ENCODE measurements at regions not wholly inside any gene's neighbourhood (a gene's known extent, or its start where the extent isn't known, plus 50 kb on each side); places are given as distances from the start of the nearest gene placed in this dataset.

- DNase-seq (ENCODE audit: low read depth in 2 of 2): no peak
These were observed 707.8 kb upstream of the LMCD1 start for GRCh38 chr3:7793786-7794185.

GRCh38 chr3:7798276-7798675 lies 703.3 kb upstream of the LMCD1 start:
- no peak for DNase-seq (ENCODE audit: low read depth in 2 of 2)

GRCh38 chr3:7800006-7800780 lies 701.4 kb upstream of the LMCD1 start:
- no peak for DNase-seq (ENCODE audit: low read depth in 2 of 2)

GRCh38 chr3:7812490-7812889 lies 689.1 kb upstream of the LMCD1 start:
- DNase-seq (ENCODE audit: low read depth in 2 of 2): no peak

- no peak for DNase-seq (ENCODE audit: low read depth in 2 of 2)
These were observed 688.3 kb upstream of the LMCD1 start for GRCh38 chr3:7813365-7813764.

- DNase-seq (ENCODE audit: low read depth in 2 of 2): no peak
These were observed 684.4 kb upstream of the LMCD1 start for GRCh38 chr3:7817239-7817638.

- no peak for DNase-seq (ENCODE audit: low read depth in 2 of 2)
These were observed 680.7 kb upstream of the LMCD1 start for GRCh38 chr3:7820969-7821368.

- DNase-seq (ENCODE audit: low read depth in 2 of 2): no peak
These were observed 679.8 kb upstream of the LMCD1 start for GRCh38 chr3:7821858-7822257.

- no peak for DNase-seq (ENCODE audit: low read depth in 2 of 2)
These were observed 660.2 kb upstream of the LMCD1 start for GRCh38 chr3:7841451-7841850.

- no peak for DNase-seq (ENCODE audit: low read depth in 2 of 2)
These were observed 658.2 kb upstream of the LMCD1 start for GRCh38 chr3:7843441-7843840.

- DNase-seq (ENCODE audit: low read depth in 2 of 2): no peak
These were observed 654.6 kb upstream of the LMCD1 start for GRCh38 chr3:7847021-7847420.

GRCh38 chr3:7847521-7847920 lies 654.1 kb upstream of the LMCD1 start:
- no peak for DNase-seq (ENCODE audit: low read depth in 2 of 2)

GRCh38 chr3:7854266-7854665 lies 647.4 kb upstream of the LMCD1 start:
- no peak for DNase-seq (ENCODE audit: low read depth in 2 of 2)

- no peak for DNase-seq (ENCODE audit: low read depth in 2 of 2)
These were observed 646.9 kb upstream of the LMCD1 start for GRCh38 chr3:7854721-7855120.

- no peak for DNase-seq (ENCODE audit: low read depth in 2 of 2)
These were observed 636.0 kb upstream of the LMCD1 start for GRCh38 chr3:7865611-7866010.

- DNase-seq (ENCODE audit: low read depth in 2 of 2): no peak
These were observed 634.0 kb upstream of the LMCD1 start for GRCh38 chr3:7867587-7867986.

GRCh38 chr3:7871003-7871560 lies 630.5 kb upstream of the LMCD1 start:
- DNase-seq (ENCODE audit: low read depth in 2 of 2): no peak

- no peak for DNase-seq (ENCODE audit: low read depth in 2 of 2)
These were observed 627.5 kb upstream of the LMCD1 start for GRCh38 chr3:7874116-7874515.

- no peak for DNase-seq (ENCODE audit: low read depth in 2 of 2)
These were observed 625.7 kb upstream of the LMCD1 start for GRCh38 chr3:7875925-7876324.

- peak in 1 of 2 donors; percentile 5 for DNase-seq (ENCODE audit: low read depth in 2 of 2)
These were observed 624.8 kb upstream of the LMCD1 start for GRCh38 chr3:7876741-7877297.

GRCh38 chr3:7877312-7877711 lies 624.3 kb upstream of the LMCD1 start:
- DNase-seq (ENCODE audit: low read depth in 2 of 2): no peak

GRCh38 chr3:7879572-7879971 lies 622.1 kb upstream of the LMCD1 start:
- DNase-seq (ENCODE audit: low read depth in 2 of 2): no peak

GRCh38 chr3:7881946-7882345 lies 619.7 kb upstream of the LMCD1 start:
- no peak for DNase-seq (ENCODE audit: low read depth in 2 of 2)
